Erythroblast (primary cell): ENCODE measurements at regions not wholly inside any gene's neighbourhood (a gene's known extent, or its start where the extent isn't known, plus 50 kb on each side); places are given as distances from the start of the nearest gene placed in this dataset.

Experiments used
- GATA1 ChIP-seq: IDR thresholded peaks from 2 replicates; pipeline ENCODE4 v1.6.1; 2011; ENCODE audit warnings: low read depth, mild to moderate bottlenecking, control low read depth, low read length, moderate library complexity
- POLR2A ChIP-seq: IDR thresholded peaks from 2 replicates; pipeline ENCODE4 v1.6.1; 2011; ENCODE audit warnings: mild to moderate bottlenecking, low read length

DNA sequence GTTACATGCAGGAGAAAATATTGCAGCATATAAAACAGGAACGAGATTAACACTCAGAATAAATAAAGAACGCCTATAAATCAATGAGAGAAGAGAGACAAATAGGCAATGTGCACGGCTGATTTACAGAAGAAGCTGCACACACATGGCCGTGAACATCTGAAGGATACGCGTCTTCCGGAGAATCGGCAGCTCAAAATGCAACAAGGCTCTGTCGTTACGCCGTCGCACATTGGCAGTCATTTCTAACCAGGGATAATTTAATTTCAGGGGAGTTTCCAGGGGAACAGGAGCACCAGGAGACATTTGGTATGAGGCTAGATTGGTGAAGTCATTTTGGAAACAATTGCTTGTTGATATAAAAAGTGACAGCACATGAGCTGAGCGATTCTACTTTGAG, 745.2 kb downstream of the BRD1 start:
- TF ChIP-seq POLR2A, result no peak
- TF ChIP-seq GATA1, result no peak
